ENCODE measurements at regions not wholly inside any gene's neighbourhood (a gene's known extent, or its start where the extent isn't known, plus 50 kb on each side); places are given as distances from the start of the nearest gene placed in this dataset.
"Not testable (repeated sequence)": the region's sequence is repeated elsewhere in the genome, so short reads cannot be mapped to it uniquely, and the experiment has no call there.

DNA sequence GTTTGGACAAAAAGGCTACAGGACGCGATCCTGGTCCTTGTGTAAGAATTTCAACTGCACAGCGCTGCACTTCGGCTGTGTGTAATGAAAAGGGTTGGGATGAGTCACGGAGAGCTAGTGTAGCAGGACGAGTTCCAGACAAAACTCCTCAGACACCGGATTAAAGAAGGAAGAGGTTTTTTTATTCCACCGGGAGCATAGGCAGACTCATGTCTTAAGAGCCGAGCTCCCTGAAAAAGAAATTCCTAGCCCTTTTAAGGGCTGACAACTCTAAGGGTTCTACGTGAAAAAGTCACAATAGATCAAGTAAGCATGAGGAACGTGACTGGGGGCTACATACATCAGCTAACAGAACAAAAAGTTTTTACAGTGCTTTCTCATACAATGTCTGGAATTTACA, 54.8 kb upstream of the FAM90A1 start:
- DNase-seq: not testable (repeated sequence)

DNA sequence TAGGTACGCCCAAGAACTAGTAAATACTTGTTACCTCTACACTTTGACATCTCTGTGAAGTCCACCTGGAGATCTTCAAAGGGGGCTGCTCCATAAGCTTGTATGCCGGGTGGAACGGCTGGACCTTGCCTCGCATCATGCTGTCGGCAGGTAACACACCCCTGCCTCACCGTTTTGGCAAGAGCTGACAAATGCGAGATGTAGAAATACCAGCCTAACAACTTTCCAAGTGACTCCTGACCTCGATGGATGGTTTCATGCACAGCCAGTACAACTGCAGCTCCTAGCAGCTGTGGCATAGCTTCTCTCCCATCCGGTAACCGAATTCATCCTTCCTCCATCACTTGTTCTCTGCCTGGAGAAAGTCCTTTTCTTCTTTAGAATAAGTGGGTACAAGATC, 58.3 kb upstream of the FAM90A1 start:
- not testable (repeated sequence) for DNase-seq

DNA sequence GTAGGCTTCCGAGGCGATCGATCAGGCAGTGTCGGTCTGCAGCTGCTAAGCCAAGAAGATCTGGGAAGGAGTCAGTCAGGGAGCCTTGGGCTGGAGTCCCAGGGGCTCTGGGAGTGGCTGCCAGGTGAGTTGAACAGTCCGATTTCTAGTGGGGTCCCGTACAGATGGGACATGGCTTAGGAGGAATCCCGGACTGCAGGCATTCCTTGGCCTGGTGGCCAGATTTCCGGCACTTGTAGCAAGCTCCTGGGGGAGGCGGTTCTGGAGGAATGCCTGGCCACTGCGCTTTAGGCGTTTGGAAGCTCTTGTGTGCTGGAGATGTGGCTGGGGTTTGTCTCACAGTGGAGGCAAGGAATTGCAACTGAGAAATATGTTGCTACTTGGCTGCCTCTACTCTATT, 64.3 kb upstream of the FAM90A1 start:
- not testable (repeated sequence) for DNase-seq

DNA sequence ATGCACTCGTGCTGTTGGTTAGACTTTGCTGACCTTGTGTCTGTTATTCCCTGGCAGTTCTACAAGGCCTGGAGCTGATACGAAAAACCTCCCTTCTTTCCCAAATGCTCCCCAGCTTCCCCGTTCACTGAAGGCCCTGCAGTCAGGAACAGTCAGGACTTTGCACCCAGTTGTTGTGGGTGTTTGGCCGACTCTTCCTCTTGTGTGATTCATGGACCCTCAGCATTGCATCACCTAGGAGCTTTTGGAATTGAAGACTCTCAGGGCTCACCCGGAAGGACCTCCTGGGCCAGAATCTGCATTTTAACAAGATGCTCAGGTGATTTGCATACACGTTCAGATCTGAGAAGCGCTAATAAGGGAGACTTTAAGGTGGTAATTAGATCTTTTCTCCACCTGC, 67.2 kb upstream of the FAM90A1 start:
- not testable (repeated sequence) for DNase-seq

DNA sequence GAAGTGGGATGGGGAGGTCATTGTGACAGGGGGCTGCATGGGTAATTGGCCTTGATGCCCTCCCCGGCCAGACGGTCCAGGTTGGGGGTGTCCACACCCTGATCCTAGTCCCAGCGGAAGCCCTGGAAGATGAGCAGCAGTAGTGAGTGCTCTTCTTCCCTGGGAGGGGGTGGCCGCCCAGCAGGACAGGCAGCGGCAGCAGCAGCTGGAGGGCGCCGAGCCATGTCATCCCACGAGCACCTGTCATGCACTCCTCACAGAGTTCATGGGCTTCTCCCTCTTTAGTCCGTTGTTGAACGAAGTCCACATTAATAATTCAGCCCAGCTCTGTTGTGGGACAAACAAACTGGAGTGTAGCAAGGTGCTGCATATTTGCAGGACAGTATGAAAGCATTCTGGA, 81.2 kb upstream of the FAM90A1 start:
- not testable (repeated sequence) for DNase-seq

DNA sequence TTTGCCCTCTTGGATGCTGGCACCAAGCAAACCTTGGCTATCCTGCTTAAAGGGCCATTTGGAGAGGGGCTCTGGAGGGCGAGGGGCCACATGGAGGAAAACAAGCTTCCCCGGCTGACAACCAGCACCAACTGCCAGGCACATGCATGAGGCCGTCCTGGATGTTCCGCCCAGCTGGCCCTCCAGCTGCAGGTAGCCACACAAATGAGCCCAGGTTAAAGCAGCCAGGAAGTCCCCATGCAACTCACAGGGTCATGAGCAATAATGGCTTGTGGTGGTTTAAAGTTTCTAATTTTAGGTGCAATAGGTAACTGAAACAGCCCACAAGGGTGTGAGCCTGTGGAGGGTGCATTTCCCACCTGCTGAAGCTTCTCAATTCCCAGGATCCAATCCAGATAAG, 88.6 kb upstream of the FAM90A1 start:
- not testable (repeated sequence) for DNase-seq

DNA sequence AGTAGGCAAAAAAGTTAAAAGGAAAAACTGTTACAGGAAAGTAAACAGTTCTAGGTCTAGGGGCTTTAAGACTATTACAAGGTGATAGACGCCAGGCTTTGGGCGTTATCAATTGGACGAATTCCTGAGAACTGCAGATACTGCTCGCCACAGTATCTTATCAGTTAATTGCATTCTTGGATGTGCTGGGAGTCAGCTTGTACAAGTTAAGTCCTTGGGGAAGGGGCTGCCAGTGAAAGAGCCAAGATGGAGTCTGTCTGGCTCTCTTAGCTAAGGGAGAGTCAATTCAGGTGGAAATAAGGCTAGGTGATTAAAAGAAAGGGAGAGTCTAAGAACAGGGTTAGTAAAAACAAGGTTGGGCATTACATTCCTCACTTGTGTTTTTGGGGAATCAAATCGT, 90.3 kb upstream of the FAM90A1 start:
- DNase-seq: not testable (repeated sequence)

DNA sequence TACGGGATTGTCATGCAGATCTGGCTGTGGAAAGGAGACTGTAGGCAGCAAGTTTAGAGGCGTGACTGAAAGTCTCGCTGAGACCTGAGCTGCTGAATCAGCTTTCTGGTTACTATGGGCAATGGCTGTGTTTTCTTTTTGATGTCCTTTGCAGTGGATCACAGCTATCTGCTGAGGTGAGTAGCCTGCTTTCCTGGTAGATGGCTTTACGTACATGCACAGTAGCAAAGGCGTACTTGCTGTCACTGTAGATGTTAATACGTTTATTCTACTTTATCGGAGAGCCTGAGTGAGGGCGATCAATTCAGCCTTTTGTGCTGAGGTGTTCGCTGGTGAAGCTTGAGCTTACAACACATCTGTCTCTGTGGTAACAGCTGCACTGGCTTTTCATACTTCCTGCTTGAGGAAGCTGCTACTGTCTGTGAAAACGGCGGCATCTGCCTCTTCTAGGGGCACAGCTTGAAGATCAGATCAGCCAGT, 92.9 kb upstream of the FAM90A1 start:
- peak; percentile 32 for DNase-seq

DNA sequence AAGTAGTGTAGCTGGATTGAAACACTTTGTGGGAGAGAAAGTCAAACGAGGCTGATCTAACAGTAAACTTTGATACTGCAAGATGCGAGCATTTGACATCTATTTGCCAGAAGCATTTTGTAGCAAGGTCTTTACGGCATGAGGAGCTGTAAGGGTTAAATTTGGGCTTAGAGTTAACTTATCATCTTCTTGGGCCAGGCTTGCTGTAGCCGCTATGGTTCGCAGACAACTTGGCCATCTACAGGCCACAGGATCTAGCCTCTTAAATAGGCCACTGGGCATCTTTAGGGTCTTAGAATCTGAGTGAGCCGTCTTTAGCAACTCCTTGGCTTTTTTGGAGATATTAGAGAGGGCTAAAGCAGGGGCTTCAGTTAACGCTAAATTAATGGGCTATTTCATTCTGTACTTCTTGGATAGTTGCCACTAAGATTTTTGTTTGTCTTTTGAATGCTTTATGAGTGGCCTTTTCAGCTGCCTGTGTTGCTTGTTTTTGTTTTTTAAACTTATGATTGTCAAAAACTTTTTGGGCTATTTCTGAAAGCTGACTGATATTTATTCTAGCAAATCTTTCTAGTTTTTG, 93.5 kb upstream of the FAM90A1 start:
- DNase-seq: not testable (repeated sequence)

DNA sequence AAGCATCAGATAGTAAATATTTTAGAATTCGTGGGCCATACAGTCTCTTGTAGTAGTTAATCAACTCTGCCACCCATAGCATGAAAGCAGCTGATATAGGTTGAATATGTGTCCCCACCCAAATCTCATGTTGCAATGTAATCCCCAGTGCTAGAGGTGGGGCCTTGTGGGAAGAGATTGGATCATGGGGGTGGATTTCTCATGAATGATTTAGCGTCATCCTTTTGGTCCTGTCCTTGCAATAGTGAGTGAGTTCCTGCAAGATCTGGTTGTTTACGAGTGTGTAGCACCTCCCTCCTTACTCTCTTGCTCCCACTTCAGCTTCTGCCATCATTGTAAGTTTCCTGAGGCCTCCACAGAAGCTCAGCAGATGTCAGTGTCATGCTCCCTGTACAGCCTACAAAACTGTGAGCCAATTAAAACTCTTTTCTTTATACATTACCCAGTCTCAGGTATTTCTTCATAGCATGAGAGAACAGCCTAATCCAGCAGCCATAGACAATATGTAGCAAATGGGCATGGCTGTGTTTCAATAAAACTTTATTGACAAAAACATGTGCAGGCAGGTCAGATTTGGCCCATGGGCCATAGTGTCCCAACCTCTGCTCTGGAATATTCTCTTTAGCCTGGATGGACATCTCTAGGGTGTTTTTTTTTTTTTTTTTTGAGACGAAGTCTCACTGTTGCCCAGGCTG, 97.9 kb upstream of the FAM90A1 start:
- not testable (repeated sequence) for DNase-seq

DNA sequence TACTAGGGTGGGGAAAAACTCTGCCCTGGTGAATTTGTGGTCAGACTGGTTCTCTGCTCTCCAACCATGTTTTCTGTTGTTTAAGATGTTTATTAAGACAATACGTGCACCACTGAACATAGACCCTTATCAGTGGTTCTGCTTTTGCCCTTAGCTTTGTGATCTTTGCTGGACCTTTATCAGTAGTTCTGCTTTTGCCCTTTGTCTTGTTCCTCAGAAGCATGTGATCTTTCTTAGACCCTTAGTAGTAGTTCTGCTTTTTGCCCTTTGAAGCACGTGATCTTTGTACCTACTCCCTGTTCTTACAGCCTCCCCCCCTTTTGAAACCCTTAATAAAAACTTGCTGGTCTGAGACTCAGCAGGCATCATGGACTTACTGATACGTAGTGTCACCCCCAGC, 101.4 kb upstream of the FAM90A1 start:
- not testable (repeated sequence) for DNase-seq

DNA sequence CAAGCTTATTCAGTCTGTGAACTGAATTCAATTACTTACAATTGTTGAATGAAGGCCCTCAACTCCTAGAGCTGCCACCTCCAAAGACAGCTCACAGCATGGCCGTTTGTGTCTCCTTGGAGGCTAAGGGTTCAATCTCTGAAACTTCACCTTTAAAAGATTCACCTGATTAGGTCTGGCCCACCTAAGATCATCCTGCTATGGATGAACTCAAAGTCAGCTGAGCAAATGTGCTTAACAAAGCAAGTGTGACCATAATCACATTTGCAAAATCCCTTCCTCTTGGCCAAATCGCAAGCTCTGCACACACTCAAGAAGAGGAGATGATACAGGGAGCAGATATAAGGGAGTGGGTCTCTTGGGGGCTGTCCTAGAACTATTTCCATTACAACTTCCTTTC, 105.0 kb upstream of the FAM90A1 start:
- DNase-seq: not testable (repeated sequence)

DNA sequence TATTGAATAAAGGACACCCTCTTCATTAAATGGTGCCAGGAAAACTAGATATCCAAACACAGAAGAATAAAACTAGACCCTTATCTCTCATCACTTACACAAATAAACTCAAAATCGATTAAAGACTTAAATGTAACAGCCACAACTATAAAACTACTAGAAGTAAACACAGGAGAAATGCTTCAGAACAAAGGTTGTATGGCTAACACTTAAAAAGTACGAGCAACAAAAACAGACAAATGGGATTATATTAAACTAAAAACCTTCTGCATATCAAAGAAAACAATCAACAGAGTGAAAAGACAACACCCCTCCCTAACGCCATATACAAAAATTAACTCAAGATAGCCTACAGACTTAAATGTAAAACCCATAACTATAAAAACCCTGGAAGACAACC, 104.7 kb upstream of the CLEC6A start:
- not testable (repeated sequence) for DNase-seq

DNA sequence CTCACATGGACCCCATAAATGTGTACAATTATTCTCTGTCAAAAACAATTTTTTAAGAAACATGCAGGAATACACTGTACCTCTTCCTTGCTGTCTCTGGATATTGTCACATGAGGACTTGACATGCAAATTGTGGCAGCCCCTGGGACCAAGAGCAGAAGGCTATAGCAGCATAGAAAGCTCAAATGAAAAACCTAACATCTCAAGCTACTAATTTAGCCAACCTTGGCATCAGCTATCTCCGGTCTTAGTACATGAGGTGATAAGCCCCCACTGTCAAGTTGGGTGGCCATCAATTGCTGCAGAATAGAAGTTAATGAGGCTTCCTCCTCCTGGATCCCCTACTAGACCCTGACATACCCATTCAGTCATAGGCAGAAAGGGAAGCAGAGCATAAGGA, 101.0 kb upstream of the CLEC6A start:
- not testable (repeated sequence) for DNase-seq

DNA sequence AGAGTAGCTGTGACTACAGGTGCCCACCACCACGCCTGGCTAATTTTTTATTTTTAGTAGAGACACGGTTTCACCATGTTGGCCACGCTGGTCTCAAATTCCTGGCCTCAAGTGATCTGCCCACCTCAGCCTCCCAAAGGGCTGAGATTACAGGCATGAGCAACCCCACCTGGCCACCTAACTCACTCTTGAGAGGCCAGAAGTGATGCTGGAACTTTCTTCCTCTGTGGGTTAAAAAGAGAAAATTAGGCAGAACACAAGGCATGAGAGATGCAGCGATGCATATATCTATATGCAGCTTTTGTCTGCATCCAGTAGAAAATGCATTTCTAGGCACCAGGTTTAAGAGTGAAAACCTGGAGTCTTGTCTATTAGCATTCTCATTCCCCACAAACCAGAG, 100.2 kb upstream of the CLEC6A start:
- not testable (repeated sequence) for DNase-seq

DNA sequence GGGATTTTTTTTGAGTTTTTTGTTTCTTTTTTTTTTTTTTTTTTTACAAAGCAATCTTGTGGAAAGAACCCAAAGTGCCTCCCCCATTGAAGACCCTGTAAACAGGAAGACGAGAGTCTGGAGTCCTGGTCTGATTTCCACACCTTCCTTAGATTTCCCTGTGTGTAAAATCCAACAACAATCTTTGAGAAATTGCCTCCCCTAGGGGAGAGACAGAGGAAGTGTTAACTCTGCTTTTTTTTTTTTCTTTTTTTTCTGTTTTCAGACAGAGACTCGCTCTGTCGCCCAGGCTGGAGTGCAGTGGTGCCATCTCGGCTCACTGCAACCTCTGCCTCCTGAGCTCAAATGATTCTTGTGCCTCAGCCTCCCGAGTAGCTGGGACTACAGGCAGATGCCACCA, 82.0 kb upstream of the CLEC6A start:
- peak; percentile 5 for DNase-seq

DNA sequence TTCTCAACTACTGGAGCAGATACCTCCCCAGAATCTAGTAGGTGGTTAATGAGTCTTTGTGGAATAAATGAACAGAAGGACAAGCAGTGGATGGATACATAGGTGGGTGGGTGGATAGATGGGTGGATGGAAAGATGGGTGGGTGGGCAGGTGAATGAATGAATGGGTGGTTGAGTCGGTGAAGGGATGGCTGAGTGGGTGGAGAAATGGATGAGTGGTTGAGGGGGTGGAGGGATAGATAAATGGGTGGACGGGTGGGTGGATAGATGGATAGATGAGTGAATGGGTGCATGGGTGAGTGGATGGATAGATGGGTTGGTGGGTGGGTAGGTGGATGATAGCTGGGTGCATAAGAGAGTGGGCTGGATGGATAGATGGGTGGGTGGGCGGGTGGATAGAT, 80.6 kb upstream of the CLEC6A start:
- DNase-seq: not testable (repeated sequence)

DNA sequence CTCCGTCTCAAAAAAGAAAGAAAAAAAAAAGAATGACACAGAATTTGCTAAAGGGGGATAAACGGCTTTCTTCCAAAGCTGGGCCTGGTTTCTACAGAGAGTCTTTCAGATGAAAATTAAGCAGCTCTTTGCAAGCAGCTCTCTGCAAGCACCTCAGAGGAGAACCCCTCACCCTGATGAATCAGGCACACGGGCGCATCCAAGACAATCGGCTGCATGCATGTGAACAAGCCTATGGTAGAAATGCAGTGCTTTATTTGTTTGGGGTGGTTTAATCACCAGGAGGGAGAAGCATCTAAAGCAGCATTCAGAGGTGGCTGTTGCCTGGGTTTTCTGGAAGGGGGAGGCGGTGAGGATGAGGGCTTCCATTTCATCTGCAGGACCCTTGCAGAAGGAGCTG, 78.0 kb upstream of the CLEC6A start:
- DNase-seq: not testable (repeated sequence)

DNA sequence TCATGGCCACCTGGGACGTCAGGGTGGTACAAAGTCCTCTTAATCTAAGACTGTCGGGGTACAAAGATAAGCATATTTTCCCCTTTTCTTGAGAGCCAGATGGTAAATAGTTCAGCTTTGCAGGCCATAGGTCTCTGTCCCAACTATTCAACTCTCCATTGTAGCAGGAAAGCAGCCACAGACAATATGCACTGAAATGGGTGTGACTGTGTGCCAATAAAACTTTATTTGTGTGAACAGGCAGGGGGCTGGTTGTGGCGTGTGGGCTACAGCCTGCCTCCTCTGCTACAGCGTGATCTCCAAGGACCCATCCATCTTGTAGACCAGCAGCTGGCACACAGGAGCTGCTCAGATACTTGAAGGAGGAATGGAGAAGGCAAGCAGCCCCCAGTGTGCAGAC, 73.2 kb upstream of the CLEC6A start:
- DNase-seq: not testable (repeated sequence)

DNA sequence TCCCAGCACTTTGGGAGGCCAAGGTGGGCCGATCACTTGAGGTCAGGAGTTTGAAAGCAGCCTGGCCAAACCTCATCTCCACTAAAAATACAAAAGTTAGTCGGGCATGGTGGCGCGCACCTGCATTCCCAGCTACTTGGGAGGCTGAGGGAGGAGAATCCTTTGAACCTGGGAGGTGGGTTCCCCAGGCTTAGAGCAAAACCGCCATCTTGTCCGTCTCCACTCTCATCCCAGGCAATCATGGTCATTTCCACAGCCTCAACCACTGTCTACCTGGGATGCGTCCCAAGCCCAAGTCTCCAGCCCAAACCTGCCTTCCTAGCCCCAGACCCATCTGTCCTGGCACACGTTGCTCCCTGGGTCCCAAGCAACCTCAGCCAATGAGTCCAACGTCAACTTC, 71.1 kb upstream of the CLEC6A start:
- DNase-seq: not testable (repeated sequence)

DNA sequence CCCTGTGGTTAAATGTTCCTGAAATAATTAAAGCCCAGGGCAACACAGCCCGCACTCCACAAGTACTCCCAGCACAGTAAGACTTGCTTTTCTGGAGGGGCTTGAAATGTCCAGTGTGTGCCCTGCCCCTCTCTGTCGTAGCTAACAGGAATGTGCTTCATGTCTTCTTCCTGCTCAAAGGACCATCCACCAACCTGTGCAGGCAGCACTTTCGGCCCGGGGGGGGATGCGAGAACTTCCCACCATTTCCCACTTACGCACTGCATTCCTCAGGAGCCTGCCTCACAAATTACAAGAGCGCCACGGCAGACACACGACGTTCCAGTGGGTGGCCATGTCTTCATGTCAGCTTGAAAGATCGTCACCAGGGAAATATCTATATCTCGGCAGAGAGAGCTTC, 70.3 kb upstream of the CLEC6A start:
- not testable (repeated sequence) for DNase-seq

DNA sequence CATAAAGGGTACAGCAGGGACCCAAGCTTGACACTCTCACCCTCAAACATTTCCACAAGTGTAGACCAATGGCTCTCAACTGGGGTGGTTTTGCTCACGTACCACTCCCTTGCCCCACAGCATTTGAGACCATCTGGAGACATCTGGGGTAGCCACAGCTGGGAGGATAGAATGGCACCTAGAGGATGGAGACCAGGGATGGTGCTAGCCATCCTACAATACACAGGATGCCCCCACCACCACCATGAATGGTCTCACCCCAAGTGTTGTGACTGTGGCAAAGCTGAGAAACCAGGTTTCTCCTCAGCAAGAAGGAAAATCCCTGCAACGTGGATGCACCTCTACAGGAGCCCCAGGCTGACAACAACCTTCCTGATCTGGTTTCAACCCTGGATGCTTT, 69.1 kb upstream of the CLEC6A start:
- DNase-seq: not testable (repeated sequence)

DNA sequence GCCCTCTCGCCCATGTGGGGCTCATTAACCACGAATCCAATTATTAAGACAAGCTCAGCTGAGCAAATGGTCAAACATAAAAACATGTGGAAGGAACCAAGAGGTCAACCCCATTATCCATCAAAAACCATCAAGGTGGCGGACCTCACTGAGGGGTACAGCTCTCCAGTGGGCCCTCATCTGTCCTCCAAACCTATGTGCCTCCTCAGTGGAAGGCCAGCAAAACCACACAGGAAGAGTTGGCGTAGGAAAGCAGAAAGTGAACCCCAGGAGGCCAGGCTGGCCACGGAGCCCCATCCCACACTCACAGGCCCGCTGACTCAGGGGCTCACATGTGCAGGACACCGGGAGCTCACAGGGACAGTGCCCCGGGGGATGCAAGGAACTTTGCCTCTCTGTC, 66.5 kb upstream of the CLEC6A start:
- DNase-seq: not testable (repeated sequence)

DNA sequence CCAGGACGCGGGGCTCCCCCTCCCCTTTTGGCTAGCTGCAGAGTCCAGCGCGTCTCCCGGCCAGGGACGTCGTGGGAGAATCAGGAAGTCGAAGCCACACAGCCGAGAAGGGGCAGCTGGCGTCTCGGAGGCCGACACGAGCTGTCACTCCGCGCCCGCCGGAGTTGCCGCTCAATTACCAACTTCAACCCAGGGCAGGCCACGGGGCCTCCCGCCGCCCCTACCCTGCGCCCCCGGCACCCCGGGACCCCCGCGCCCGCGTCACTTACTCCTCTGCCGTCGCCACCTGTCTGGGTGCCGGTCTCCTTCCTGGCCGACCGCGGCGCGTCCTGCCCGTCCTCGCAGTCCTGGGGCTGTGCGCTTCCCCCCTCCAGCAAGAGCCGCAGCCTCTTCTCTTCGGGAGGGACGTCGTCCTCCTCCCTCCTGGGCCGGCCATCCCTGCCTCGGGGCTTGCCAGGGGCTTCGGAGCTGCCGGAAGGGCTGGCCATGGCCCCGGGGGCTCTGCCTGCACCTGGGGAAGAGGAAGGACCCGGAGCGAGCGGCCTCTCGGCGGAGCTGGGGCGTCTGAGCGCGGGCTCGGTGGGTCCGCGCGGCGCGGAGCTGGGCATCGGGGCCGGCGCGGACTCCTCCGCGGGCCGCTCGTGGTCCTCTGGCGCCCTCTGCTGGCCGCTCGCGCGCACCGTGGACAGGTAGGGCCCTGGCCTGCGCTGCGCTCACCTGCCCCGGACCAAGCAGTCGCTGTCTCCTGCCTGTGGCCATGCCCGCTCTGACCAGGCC, 65.6 kb upstream of the CLEC6A start:
- peak; percentile 42 for DNase-seq

Data from eye (tissue), 1 donor.